IMR-90 (cell line): ENCODE measurements at regions not wholly inside any gene's neighbourhood (a gene's known extent, or its start where the extent isn't known, plus 50 kb on each side); places are given as distances from the start of the nearest gene placed in this dataset.

Source experiments
- POLR2A ChIP-seq: IDR thresholded peaks from 2 replicates; pipeline ENCODE4 v1.6.1; 2012; ENCODE audit warnings: mild to moderate bottlenecking, low read depth, low read length
- RCOR1 ChIP-seq: IDR thresholded peaks from 2 replicates; pipeline ENCODE4 v1.6.1; 2012; ENCODE audit warnings: mild to moderate bottlenecking, low read length, improper control_type of control experiment; ENCODE audit not compliant: insufficient replicate concordance
- RFX5 ChIP-seq: IDR thresholded peaks from 2 replicates; pipeline ENCODE4 v1.8.0; 2012; ENCODE audit warnings: low read depth, mild to moderate bottlenecking, low read length, moderate library complexity
- TF ChIP-seq, protein P1 (sequence below): conservative IDR thresholded peaks from 2 replicates; pipeline ENCODE4 v1.5.1; 2012; ENCODE audit warnings: mild to moderate bottlenecking, low read depth, low read length, improper control_type of control experiment

DNA sequence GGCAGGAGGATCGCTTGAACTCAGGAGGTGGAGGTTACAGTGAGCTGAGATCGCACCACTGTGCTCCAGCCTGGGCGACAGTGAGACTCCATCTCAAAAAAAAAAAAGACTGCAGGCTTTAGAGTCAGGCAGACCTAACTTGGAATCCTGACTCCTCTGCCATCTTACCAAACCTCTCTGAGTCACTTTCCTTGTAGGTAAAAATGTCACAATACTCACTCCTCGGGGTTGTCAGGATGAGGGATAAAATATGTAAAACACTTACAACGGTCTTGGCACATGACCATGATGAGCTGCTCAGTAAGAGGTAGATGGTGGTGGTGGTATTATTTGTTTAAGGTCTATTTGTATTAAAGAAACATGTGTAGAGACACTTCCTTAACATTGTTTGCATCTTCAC lies 154.1 kb upstream of the PDE1C start:
- TF ChIP-seq, protein P1, sequence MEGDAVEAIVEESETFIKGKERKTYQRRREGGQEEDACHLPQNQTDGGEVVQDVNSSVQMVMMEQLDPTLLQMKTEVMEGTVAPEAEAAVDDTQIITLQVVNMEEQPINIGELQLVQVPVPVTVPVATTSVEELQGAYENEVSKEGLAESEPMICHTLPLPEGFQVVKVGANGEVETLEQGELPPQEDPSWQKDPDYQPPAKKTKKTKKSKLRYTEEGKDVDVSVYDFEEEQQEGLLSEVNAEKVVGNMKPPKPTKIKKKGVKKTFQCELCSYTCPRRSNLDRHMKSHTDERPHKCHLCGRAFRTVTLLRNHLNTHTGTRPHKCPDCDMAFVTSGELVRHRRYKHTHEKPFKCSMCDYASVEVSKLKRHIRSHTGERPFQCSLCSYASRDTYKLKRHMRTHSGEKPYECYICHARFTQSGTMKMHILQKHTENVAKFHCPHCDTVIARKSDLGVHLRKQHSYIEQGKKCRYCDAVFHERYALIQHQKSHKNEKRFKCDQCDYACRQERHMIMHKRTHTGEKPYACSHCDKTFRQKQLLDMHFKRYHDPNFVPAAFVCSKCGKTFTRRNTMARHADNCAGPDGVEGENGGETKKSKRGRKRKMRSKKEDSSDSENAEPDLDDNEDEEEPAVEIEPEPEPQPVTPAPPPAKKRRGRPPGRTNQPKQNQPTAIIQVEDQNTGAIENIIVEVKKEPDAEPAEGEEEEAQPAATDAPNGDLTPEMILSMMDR: no peak
- no peak for TF ChIP-seq POLR2A
- no peak for TF ChIP-seq RFX5
- TF ChIP-seq RCOR1: no peak
